HUES64 (cell line): ENCODE measurements at regions not wholly inside any gene's neighbourhood (a gene's known extent, or its start where the extent isn't known, plus 50 kb on each side); places are given as distances from the start of the nearest gene placed in this dataset.

Experiments used
- H3K27ac ChIP-seq: 2 replicates; pipeline ENCODE4 v1.7.0; 2013; ENCODE audit warnings: low read depth, low read length, inconsistent platforms
- H3K27me3 ChIP-seq: 2 replicates; pipeline ENCODE4 v1.6.1; 2013; ENCODE audit warnings: mild to moderate bottlenecking, low read length; ENCODE audit not compliant: insufficient read depth
- H3K36me3 ChIP-seq: 2 replicates; pipeline ENCODE4 v1.6.1; 2013; ENCODE audit warnings: mild to moderate bottlenecking, low read length; ENCODE audit not compliant: insufficient read depth
- H3K4me1 ChIP-seq: 2 replicates; pipeline ENCODE4 v1.6.1; 2013; ENCODE audit warnings: mild to moderate bottlenecking, low read length, moderate library complexity; ENCODE audit not compliant: insufficient read depth
- H3K4me3 ChIP-seq: 2 replicates; pipeline ENCODE4 v1.5.1; 2013; ENCODE audit warnings: mild to moderate bottlenecking, low read length, moderate library complexity
- H3K9ac ChIP-seq: 2 replicates; pipeline ENCODE4 v1.6.1; 2013; ENCODE audit warnings: mild to moderate bottlenecking, low read depth, low read length
- H3K9me3 ChIP-seq: 2 replicates; pipeline ENCODE4 v1.6.1; 2013; ENCODE audit warnings: low read depth, low read length; ENCODE audit not compliant: insufficient read depth
- WGBS: fragments of 150-250, 120-280 bp; methylation state at CpG from one replicate; pipeline ENCODE4 v1.1.7; 2013; ENCODE audit warnings: missing lambda C conversion rate; 5-methylcytosine and 5-hydroxymethylcytosine counted together

GRCh38 chr11:79667380-79667779 is 226.6 kb upstream of the TENM4 start:
- Histone ChIP-seq H3K9ac (no peak overlapping the region), H3K27ac (no peak overlapping the region), H3K36me3 (no peaks in the 10 kb centered on the region), H3K9me3 (no peaks in the 10 kb centered on the region), H3K27me3 (no peaks in the 10 kb centered on the region), H3K4me1 (peaks cover 7% of the 10 kb centered on the region; the same call in 1 of the 2 replicates), H3K4me3 (no peak overlapping the region)
- 96% methylated on average over 4 of the region's 4 CpGs for WGBS

GRCh38 chr11:79663017-79663416 is 222.2 kb upstream of the TENM4 start:
- H3K9me3 ChIP-seq, result no peaks in the 10 kb centered on the region
- no peak overlapping the region for H3K9ac ChIP-seq
- H3K36me3 ChIP-seq, result no peaks in the 10 kb centered on the region
- WGBS, result 80% methylated on average over 2 of the region's 2 CpGs
- no peak overlapping the region for H3K4me3 ChIP-seq
- no peak overlapping the region for H3K27ac ChIP-seq
- 0 out of 2 replicates have a peak, but pooled peaks cover 3% of the 10 kb centered on the region for H3K4me1 ChIP-seq
- H3K27me3 ChIP-seq, result no peaks in the 10 kb centered on the region

GRCh38 chr11:79661373-79661772 is 220.5 kb upstream of the TENM4 start:
- H3K36me3 ChIP-seq, result no peaks in the 10 kb centered on the region
- no peaks in the 10 kb centered on the region for H3K27me3 ChIP-seq
- no peaks in the 10 kb centered on the region for H3K9me3 ChIP-seq
- H3K4me3 ChIP-seq, result no peak overlapping the region
- no peak overlapping the region for H3K9ac ChIP-seq
- H3K4me1 ChIP-seq, result 0 out of 2 replicates have a peak, but pooled peaks cover 3% of the 10 kb centered on the region
- 75% methylated on average over 2 of the region's 2 CpGs for WGBS
- H3K27ac ChIP-seq, result no peak overlapping the region

GRCh38 chr11:79648766-79649520 is 208.1 kb upstream of the TENM4 start:
- Histone ChIP-seq H3K4me3 (no peak overlapping the region), H3K9ac (no peak overlapping the region), H3K27me3 (no peaks in the 10 kb centered on the region), H3K36me3 (no peaks in the 10 kb centered on the region), H3K4me1 (no peaks in the 10 kb centered on the region), H3K27ac (no peak overlapping the region), H3K9me3 (no peaks in the 10 kb centered on the region)
- WGBS, result 95% methylated on average over 5 of the region's 5 CpGs

GRCh38 chr11:79637219-79637618 is 196.4 kb upstream of the TENM4 start:
- Histone ChIP-seq H3K36me3 (no peaks in the 10 kb centered on the region), H3K9me3 (no peaks in the 10 kb centered on the region), H3K9ac (no peak overlapping the region), H3K27me3 (no peaks in the 10 kb centered on the region), H3K27ac (no peak overlapping the region), H3K4me3 (no peak overlapping the region), H3K4me1 (no peaks in the 10 kb centered on the region)
- 81% methylated on average over 6 of the region's 6 CpGs for WGBS

GRCh38 chr11:79634905-79635304 is 194.1 kb upstream of the TENM4 start:
- no peak overlapping the region for H3K4me3 ChIP-seq
- H3K27me3 ChIP-seq, result no peaks in the 10 kb centered on the region
- H3K9me3 ChIP-seq, result no peaks in the 10 kb centered on the region
- H3K9ac ChIP-seq, result no peak overlapping the region
- no peak overlapping the region for H3K27ac ChIP-seq
- no peaks in the 10 kb centered on the region for H3K4me1 ChIP-seq
- no peaks in the 10 kb centered on the region for H3K36me3 ChIP-seq
- 96% methylated on average over 3 of the region's 3 CpGs for WGBS

GRCh38 chr11:79627281-79627680 is 186.5 kb upstream of the TENM4 start:
- no peak overlapping the region for H3K4me3 ChIP-seq
- H3K9ac ChIP-seq, result no peak overlapping the region
- no peaks in the 10 kb centered on the region for H3K27me3 ChIP-seq
- no peaks in the 10 kb centered on the region for H3K9me3 ChIP-seq
- 92% methylated on average over 6 of the region's 6 CpGs for WGBS
- no peaks in the 10 kb centered on the region for H3K4me1 ChIP-seq
- H3K27ac ChIP-seq, result no peak overlapping the region
- no peaks in the 10 kb centered on the region for H3K36me3 ChIP-seq

- Histone ChIP-seq H3K9ac (no peak overlapping the region), H3K4me3 (no peak overlapping the region), H3K4me1 (no peaks in the 10 kb centered on the region), H3K9me3 (no peaks in the 10 kb centered on the region), H3K27me3 (no peaks in the 10 kb centered on the region), H3K36me3 (no peaks in the 10 kb centered on the region), H3K27ac (no peak overlapping the region)
- WGBS, result 68% methylated on average over 4 of the region's 4 CpGs
Measured at GRCh38 chr11:79626135-79627075, 185.6 kb upstream of the TENM4 start.

GRCh38 chr11:79623375-79623774 is 182.5 kb upstream of the TENM4 start:
- Histone ChIP-seq H3K36me3 (no peaks in the 10 kb centered on the region), H3K27ac (no peak overlapping the region), H3K9ac (no peak overlapping the region), H3K4me1 (no peaks in the 10 kb centered on the region), H3K9me3 (no peaks in the 10 kb centered on the region), H3K4me3 (no peak overlapping the region), H3K27me3 (no peaks in the 10 kb centered on the region)
- 88% methylated on average over 2 of the region's 2 CpGs for WGBS

- no peaks in the 10 kb centered on the region for H3K9me3 ChIP-seq
- H3K4me3 ChIP-seq, result no peak overlapping the region
- H3K36me3 ChIP-seq, result no peaks in the 10 kb centered on the region
- 90% methylated on average over 3 of the region's 3 CpGs for WGBS
- no peak overlapping the region for H3K27ac ChIP-seq
- H3K4me1 ChIP-seq, result peaks cover 3% of the 10 kb centered on the region; the same call in 1 of the 2 replicates
- no peaks in the 10 kb centered on the region for H3K27me3 ChIP-seq
- H3K9ac ChIP-seq, result no peak overlapping the region
Measured at GRCh38 chr11:79617561-79617960, 176.7 kb upstream of the TENM4 start.

GRCh38 chr11:79616392-79616851 is 175.6 kb upstream of the TENM4 start:
- no peaks in the 10 kb centered on the region for H3K27me3 ChIP-seq
- no peak overlapping the region for H3K4me3 ChIP-seq
- H3K9me3 ChIP-seq, result no peaks in the 10 kb centered on the region
- H3K9ac ChIP-seq, result no peak overlapping the region
- 90% methylated on average over 2 of the region's 3 CpGs for WGBS
- H3K27ac ChIP-seq, result no peak overlapping the region
- no peaks in the 10 kb centered on the region for H3K36me3 ChIP-seq
- H3K4me1 ChIP-seq, result peaks cover 3% of the 10 kb centered on the region; the same call in 1 of the 2 replicates
